Neural progenitor cell (in vitro differentiated cells): ENCODE measurements at regions not wholly inside any gene's neighbourhood (a gene's known extent, or its start where the extent isn't known, plus 50 kb on each side); places are given as distances from the start of the nearest gene placed in this dataset.

Experiments
- CTCF ChIP-seq: fragments of 200-600 bp; sonication (generic); IDR thresholded peaks from 2 replicates; pipeline ENCODE4 v1.5.1; 2017; ENCODE audit warnings: antibody characterized with exemption, mild to moderate bottlenecking
- EZH2 ChIP-seq: fragments of 200-600 bp; sonication (generic); IDR thresholded peaks from 2 replicates; pipeline ENCODE4 v1.6.1; 2017; ENCODE audit warnings: antibody characterized with exemption, mild to moderate bottlenecking, moderate library complexity
- EZH2phosphoT487 ChIP-seq: fragments of 200-600 bp; sonication (generic); IDR thresholded peaks from 2 replicates; pipeline ENCODE4 v1.6.1; 2017; ENCODE audit warnings: antibody characterized with exemption

DNA sequence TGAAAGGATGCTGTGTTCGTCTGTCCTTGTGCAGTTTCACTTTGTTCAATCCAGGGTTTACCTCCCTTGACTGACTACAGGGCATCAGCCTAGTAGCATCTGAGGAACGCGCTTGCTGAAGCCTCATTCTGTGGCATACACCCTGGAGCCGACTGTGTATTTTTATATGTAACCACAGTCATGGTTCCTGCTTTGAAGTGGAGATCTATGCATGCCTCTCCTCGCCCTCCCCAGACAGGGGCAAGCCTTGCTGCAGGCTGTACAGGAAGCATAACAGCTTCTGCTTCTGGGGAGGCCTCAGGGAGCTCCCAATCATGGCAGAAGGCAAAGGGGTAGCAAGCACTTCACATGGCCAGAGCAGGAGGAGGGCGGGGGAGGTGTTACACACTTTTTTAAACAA is 262.1 kb downstream of the BCL11B start:
- TF ChIP-seq CTCF (no peak), EZH2phosphoT487 (no peak), EZH2 (no peak)
